GM21528 (cell line): ENCODE measurements at regions not wholly inside any gene's neighbourhood (a gene's known extent, or its start where the extent isn't known, plus 50 kb on each side); places are given as distances from the start of the nearest gene placed in this dataset.

Experiments used
- ATAC-seq: cut with Tn5 transposase; IDR thresholded peaks from one replicate; pipeline ENCODE4 v1.9.1; 2021; ENCODE audit warnings: mild to moderate bottlenecking, moderate library complexity; ENCODE audit not compliant: unreplicated experiment, low FRiP score

DNA sequence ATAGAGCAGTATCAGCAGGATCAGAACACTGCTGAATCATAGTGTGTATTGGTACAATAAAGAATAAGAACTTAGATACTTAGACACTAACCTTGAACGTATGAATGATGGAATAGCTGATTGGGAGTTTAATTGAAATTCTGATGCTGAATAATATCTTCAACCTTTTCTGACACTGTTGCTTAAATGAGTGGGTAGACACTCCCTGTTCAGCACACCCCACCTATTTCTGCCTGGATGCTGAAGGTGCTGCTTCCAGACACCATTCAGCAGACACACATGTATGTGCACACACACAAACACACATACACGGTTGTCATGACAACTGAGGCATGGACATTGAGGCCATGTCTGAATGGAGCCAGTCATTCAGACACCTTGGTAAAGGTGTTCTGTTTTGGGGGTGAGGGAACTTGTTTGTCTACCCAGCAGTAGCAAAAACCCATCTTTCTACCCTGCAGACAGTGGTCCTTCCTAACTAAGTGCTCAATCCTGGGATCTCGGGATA is 54.3 kb downstream of the TMEM215 start:
- no peak for ATAC-seq

- ATAC-seq = no peak
Measured at GRCh38 chr9:32839013-32839885, 55.9 kb downstream of the TMEM215 start.

DNA sequence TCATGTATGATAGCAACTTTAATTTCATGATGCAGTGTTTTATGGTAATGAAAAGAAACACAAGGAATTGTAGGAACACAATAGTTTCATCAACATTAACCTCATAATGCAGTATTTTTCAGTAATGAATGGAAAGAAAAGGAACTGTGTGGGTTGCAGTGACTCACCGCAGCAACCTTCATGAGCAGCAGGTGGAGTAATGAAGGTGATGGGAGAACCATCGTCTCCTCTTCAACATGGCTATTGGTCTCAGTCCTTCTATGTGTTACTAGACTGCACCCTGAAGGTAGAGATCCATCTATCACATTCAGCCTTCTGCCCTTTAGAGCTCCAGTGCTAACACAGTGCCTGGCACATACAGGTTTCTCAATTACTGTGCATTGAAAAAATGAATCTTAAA is 58.0 kb downstream of the TMEM215 start:
- no peak for ATAC-seq

GRCh38 chr9:32843295-32843694 is 60.0 kb downstream of the TMEM215 start:
- no peak for ATAC-seq

DNA sequence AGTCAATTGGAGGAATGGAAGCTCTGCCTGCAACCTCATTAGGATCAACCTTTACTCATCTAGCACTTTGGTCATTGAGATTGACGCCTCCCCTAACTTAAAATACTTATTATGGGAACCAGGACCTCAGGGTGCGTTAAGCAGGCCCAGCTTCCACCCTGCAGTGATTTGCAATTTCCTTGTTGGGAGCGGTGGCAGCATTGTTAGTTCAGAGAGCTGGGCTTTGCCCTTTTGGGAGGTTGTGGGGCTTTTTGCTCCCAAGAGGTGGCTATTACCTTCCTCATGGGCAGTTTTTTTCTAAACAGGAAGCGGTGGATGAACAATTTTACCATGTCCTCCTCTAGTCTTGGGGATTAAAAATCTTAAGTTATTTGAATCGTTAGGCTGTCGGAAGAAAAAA is 60.9 kb downstream of the TMEM215 start:
- no peak for ATAC-seq

- ATAC-seq = no peak
Measured at GRCh38 chr9:32854271-32854670, 70.9 kb downstream of the TMEM215 start.

GRCh38 chr9:32855752-32856151 is 72.4 kb downstream of the TMEM215 start:
- no peak for ATAC-seq

- ATAC-seq = no peak
Measured at GRCh38 chr9:32863291-32863690, 80.0 kb downstream of the TMEM215 start.

DNA sequence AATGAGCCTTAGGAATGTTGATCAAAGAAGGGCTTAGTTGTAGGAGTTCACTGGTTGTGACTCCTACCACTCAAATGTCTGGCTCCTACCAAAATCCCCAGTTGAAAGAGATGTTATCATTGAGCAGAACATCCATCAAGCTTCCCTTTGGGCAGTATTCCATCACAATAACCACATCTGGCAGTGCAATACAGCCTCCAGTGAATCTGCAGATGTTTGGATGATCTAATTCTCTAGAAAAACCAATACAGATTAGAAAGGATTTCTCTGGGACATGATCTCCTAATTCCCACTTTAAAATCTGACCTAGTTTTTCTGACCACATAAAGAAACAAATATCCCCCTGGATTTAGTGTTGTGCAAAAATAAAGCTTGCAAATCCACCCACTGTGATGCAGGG is 81.6 kb downstream of the TMEM215 start:
- no peak for ATAC-seq

DNA sequence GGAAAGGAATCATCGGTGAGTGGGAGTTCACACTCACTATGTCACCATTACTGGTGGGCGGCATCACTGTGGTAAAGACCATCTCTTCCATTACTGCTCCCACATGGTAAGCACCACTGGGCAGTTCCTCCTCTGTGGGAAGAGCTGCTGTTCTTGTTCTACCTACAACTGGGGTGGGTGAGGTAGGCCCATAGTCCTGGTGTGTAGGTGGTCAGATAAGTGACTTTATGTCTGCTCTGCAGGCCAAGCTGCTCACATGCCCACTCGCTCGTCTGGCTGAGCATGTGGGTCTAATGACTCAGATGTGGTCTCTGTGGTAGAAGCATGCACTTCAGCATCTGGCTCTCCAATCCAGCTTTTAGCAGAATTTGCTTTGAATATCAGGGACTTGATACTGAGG is 82.9 kb downstream of the TMEM215 start:
- ATAC-seq = no peak

DNA sequence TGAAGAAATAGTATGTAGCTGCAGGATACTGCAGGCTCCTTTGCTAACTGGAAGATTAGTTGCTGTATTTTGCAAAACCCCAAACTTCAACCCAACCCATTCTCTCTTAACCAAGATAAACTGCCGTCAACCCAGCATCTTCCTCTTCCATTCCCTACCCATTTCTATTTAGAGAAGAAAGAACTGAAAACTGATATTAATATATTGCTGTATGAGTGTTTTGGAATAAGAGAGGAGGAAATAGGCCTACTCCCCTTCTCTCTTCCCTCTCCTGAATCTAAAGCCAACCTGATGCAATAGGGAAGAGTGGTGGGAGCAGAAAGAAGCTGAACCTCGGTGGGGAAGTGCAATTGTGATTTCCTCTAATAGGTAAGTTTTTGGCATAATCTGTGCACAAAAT is 83.7 kb downstream of the TMEM215 start:
- no peak for ATAC-seq

- ATAC-seq = no peak
Measured at GRCh38 chr9:32867601-32868204, 84.4 kb downstream of the TMEM215 start.

- no peak for ATAC-seq
Measured at GRCh38 chr9:32869404-32869803, 86.1 kb downstream of the TMEM215 start.

DNA sequence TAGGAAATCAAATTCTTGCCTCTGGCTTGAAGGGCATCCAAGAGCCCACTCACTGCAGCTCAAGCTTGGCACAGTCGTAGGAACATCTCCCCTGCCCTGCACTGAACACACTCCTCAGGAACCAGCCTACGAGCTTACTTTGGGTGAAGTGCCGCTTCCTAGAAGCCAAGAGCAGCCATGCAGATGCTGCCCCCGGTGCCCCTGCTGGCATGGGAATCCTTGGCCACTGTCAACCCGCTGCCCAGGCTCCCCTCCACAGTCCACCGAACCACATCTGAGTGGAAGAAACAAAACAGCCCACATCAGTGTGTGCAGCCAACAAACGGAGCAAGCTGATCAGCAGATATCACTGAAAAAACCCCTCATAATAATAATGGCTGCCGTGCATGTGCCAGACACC is 89.8 kb downstream of the TMEM215 start:
- no peak for ATAC-seq

- no peak for ATAC-seq
Measured at GRCh38 chr9:32873553-32873952, 90.2 kb downstream of the TMEM215 start.

- ATAC-seq = no peak
Measured at GRCh38 chr9:32875242-32875641, 91.9 kb downstream of the TMEM215 start.

DNA sequence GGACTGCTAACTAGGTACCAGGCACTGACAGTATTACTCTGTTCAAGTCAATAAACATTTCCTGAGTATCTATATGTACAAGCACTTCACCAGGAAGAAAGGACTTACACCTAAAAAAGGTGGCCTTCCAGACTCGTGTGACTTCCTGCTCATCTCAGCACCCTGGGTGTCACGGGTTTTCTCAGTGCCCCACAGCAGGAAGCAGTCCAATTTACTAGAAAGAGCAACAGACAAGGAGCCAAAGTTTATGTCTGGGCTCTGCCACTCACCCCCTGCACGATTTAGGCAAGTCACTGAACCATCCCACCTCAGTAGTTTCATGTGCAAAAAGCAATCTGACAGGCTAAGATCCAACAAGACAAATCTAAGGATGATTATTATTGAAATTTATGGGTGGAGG is 92.4 kb downstream of the TMEM215 start:
- ATAC-seq = no peak

DNA sequence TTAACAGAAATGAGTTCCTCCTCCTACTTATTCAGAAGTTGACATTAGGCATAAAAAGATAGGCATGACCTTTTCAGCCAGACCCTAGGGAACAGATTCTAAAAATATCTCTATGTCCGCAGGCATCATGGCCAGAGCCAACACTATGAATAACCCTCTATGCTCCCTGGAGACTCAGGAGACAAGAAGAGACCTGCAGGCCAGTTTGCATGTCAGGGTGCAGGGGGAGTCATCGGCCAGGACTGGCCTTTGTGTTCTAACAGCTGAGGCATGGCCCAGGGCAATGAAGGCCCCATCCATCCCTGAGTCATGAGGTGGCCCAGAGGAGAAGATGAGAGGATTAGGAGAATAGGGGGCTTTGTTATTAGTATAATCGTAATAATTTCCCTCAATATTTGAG is 93.8 kb downstream of the TMEM215 start:
- ATAC-seq = no peak

DNA sequence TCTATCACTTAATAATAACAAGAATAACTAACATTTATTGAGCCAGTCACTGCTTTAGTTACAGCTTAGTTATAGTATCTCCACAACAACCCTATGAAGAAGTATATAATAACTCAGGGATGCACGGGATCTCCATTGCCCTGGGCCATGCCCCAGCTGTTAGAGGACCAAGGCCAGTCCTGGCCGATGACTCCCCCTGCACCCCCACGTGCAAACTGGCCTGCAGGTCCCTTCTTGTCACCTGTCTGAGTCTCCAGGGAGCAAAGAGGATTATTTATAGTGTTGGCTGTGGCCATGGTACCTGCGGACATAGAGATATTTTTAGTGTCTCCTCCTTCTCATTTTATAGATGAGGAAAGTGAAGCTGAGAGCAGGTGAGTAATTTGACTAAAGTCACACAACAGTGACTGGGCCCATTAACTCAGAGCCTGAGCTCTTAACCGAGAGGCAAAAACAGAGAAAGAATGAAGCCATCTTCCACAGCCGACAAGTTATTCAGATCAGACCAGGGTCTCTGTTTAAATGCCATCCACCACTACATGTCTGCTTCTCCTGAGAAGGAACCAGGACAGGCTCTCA is 94.4 kb downstream of the TMEM215 start:
- no peak for ATAC-seq

GRCh38 chr9:32879335-32879734 is 96.0 kb downstream of the TMEM215 start:
- no peak for ATAC-seq

- ATAC-seq = no peak
Measured at GRCh38 chr9:32881948-32882347, 98.6 kb downstream of the TMEM215 start.

GRCh38 chr9:32882705-32883104 is 99.4 kb downstream of the TMEM215 start:
- no peak for ATAC-seq
